ENCODE measurements at regions not wholly inside any gene's neighbourhood (a gene's known extent, or its start where the extent isn't known, plus 50 kb on each side); places are given as distances from the start of the nearest gene placed in this dataset.
A peak's percentile ranks its signal among the peaks of the same experiment; 100 is the strongest.

DNA sequence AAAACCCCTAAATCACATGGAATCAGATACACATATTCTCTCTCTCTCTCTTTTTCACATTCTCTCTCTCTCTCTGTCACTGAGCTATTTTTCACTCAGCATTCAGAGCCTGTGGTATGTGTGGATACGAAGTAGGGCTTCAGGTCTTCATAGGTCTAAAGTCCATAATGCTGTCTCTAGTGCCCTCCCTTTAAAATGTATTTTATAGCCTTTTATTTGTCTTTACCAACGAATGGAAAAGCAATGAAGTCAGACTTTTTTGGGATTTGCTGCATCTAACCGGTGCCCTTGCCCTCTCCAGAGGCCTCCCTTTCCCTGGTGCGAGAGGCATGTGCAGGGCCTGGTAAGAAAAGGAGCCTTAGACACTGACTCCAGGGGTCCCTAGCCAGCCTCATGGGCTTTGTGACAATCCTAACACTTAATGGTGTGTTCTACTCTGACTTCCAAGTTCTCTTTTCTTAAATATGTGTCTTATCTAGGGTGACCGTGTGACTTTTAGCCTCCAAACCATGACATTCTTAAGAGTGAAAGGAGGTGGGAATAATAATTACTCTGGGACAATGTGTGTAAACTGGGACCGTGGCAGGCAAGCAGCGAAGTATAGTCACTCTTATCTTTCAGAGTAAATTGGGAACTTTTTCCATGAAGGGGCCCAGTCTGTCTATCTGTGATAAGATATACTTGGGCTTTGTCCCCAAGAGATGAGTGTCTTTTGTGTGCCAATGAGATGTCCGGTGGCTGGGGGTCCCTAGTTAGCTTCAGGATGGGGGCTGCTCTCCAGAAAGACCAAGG is 101.1 kb downstream of the B3GNT2 start (continued):
- TF ChIP-seq NR3C1 (CRISPR knock-in tag; IDR thresholded peaks at IDR 0.05) (no peak), IRF2 (CRISPR knock-in tag; IDR thresholded peaks at IDR 0.05) (no peak), CBFA2T3 (IDR thresholded peaks at IDR 0.05) (peak; percentile 79), ZNF263 (CRISPR knock-in tag; IDR thresholded peaks at IDR 0.05; ENCODE audit: borderline replicate concordance) (no peak), RFX5 (IDR thresholded peaks at IDR 0.05; ENCODE audit: low read depth, low read length) (no peak), ZNF644 (tag; IDR thresholded peaks at IDR 0.05; ENCODE audit: low read depth) (0 out of 2 replicates have a peak, but pooled peaks have one; percentile 16), MED1 (CRISPR knock-in tag; IDR thresholded peaks at IDR 0.05; ENCODE audit: borderline replicate concordance) (no peak), TEAD1 (CRISPR knock-in tag; IDR thresholded peaks at IDR 0.05) (0 out of 4 replicates have a peak, but pooled peaks have one; percentile 1), RFX1 (IDR thresholded peaks at IDR 0.05) (no peak), KAT2B (IDR thresholded peaks at IDR 0.05; ENCODE audit: low read depth, low read length) (no peak), ZBTB1 (CRISPR knock-in tag; IDR thresholded peaks at IDR 0.05; ENCODE audit: borderline replicate concordance, low read depth) (no peak), SMAD2 (IDR thresholded peaks at IDR 0.05; ENCODE audit: low read depth, low read length) (no peak), TGIF2 (CRISPR knock-in tag; IDR thresholded peaks at IDR 0.05) (no peak), CBX2 (IDR thresholded peaks at IDR 0.05; ENCODE audit: insufficient read depth, low read length, poor library complexity, severe bottlenecking) (no peak), ZNF77 (CRISPR knock-in tag; IDR thresholded peaks at IDR 0.05) (no peak), ILK (tag; IDR thresholded peaks at IDR 0.05; ENCODE audit: borderline replicate concordance, low read depth) (no peak), GATA2 (CRISPR knock-in tag; IDR thresholded peaks at IDR 0.05) (0 out of 2 replicates have a peak, but pooled peaks have one; percentile 41), CHD4 (IDR thresholded peaks at IDR 0.05; ENCODE audit: insufficient read depth, insufficient replicate concordance, low read depth, low read length, poor library complexity, severe bottlenecking) (peak; percentile 52), PRMT5 (CRISPR knock-in tag; IDR thresholded peaks at IDR 0.05) (no peak)
- TF ChIP-seq, protein P1, sequence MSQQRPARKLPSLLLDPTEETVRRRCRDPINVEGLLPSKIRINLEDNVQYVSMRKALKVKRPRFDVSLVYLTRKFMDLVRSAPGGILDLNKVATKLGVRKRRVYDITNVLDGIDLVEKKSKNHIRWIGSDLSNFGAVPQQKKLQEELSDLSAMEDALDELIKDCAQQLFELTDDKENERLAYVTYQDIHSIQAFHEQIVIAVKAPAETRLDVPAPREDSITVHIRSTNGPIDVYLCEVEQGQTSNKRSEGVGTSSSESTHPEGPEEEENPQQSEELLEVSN (IDR thresholded peaks at IDR 0.05; ENCODE audit: borderline replicate concordance in 1 of 2, extremely low read depth in 1 of 2, insufficient read depth in 1 of 2, insufficient read length in 1 of 2, low read depth in 1 of 2, low read length in 1 of 2, poor library complexity in 1 of 2, severe bottlenecking in 1 of 2) = peak in 1 of 2 experiments; percentile 20
